Esophagus muscularis mucosa (tissue), 4 donors: ENCODE measurements at regions not wholly inside any gene's neighbourhood (a gene's known extent, or its start where the extent isn't known, plus 50 kb on each side); places are given as distances from the start of the nearest gene placed in this dataset.

Source experiments
- DNase-seq: peaks from one replicate; pipeline ENCODE4 v3.0.0-alpha.2; 2017; ENCODE audit errors: extremely low spot score
- H3K27ac ChIP-seq, 4 donors: fragments of 200-600 bp; sonication (generic); replicated peaks in 1 of 4; 1 replicate in 3 of 4; 2 replicates in 1 of 4; pipeline ENCODE4 v1.5.1; 2016 to 2019; ENCODE audit warnings: mild to moderate bottlenecking in 1 of 4
- H3K27me3 ChIP-seq, 4 donors: fragments of 200-600 bp; sonication (generic); one replicate each; pipeline versions ENCODE4 v1.5.1 to v1.6.0; 2016 to 2019
- H3K36me3 ChIP-seq, 4 donors: fragments of 200-600 bp; sonication (generic); one replicate each; pipeline ENCODE4 v1.5.1; 2016 to 2019
- H3K4me1 ChIP-seq, 4 donors: fragments of 200-600 bp; sonication (generic); one replicate each; pipeline ENCODE4 v1.5.1; 2016 to 2019
- H3K4me3 ChIP-seq, 4 donors: fragments of 200-600 bp; sonication (generic); 1 replicate in 2 of 4; 2 replicates in 2 of 4; pipeline ENCODE4 v1.5.1; 2016 to 2019; ENCODE audit warnings: mild to moderate bottlenecking in 4 of 4, moderate library complexity in 1 of 4
- H3K9me3 ChIP-seq, 4 donors: fragments of 200-600 bp; sonication (generic); 1 replicate in 3 of 4; 2 replicates in 1 of 4; pipeline ENCODE4 v1.5.1; 2016 to 2019
- CTCF ChIP-seq, 3 experiments: fragments of 200-600 bp in 2 of 3; fragments of 450-650 bp in 1 of 3; sonication (generic) in 2 of 3; IDR thresholded peaks; one replicate each; pipeline ENCODE4 v1.5.1; 2017 to 2019; ENCODE audit warnings: antibody characterized with exemption in 3 of 3, mild to moderate bottlenecking in 2 of 3, moderate library complexity in 1 of 3
- EP300 ChIP-seq: sonication (generic); formaldehyde crosslinking; IDR thresholded peaks from one replicate; pipeline ENCODE4 v1.6.1; 2017; ENCODE audit warnings: antibody characterized with exemption
- POLR2A ChIP-seq: fragments of 450-650 bp; IDR thresholded peaks from one replicate; pipeline ENCODE4 v1.6.1; 2017; ENCODE audit warnings: antibody characterized with exemption, moderate library complexity, mild to moderate bottlenecking, low read depth
- POLR2AphosphoS5 ChIP-seq, 2 donors: sonication (generic); formaldehyde crosslinking; IDR thresholded peaks; one replicate each; pipeline ENCODE4 v1.6.1; 2017; ENCODE audit warnings: antibody characterized with exemption in 2 of 2
- WGBS: methylation state at CpG from one replicate; pipeline ENCODE4 v1.1.5; 2018; 5-methylcytosine and 5-hydroxymethylcytosine counted together
- intact Hi-C: fragments of 100-400 bp; cut with DNase I; formaldehyde crosslinking; loops from one replicate; pipeline ENCODE4 v1.15.1; 2023

GRCh38 chr18:11553098-11553940, 56.1 kb upstream of the SLC35G4 start:
- intact Hi-C loops, result loop anchor here (5.0 to 10.0 kb wide), 3 partner anchors 239 to 991 kb away; no protein-coding TSS in a partner anchor
- WGBS, result 30% methylated on average over 8 of the region's 8 CpGs
- Histone ChIP-seq H3K27ac (no peak overlapping the region), H3K4me1 (no peaks in the 10 kb centered on the region), H3K4me3 (no peak overlapping the region), H3K9me3 (no peaks in the 10 kb centered on the region), H3K27me3 (peaks cover 0 to 6% (median 0%) of the 10 kb centered on the region in 4 donors), H3K36me3 (no peaks in the 10 kb centered on the region)
- peak; percentile 89 for DNase-seq
- TF ChIP-seq CTCF (IDR thresholded peaks at IDR 0.05) (peak; percentile 72 to 94 (median 81)), POLR2A (no peak)

GRCh38 chr18:11548916-11549551, 60.4 kb upstream of the SLC35G4 start:
- DNase-seq, result peak; percentile 82
- Histone ChIP-seq H3K9me3 (peaks cover 0 to 11% (median 4%) of the 10 kb centered on the region in 4 donors), H3K4me3 (no peak overlapping the region), H3K4me1 (no peaks in the 10 kb centered on the region), H3K27ac (no peak overlapping the region), H3K36me3 (no peaks in the 10 kb centered on the region), H3K27me3 (no peaks in the 10 kb centered on the region)
- TF ChIP-seq POLR2AphosphoS5 (IDR thresholded peaks at IDR 0.05), result no peak
- no peak for TF ChIP-seq POLR2A
- no peak for TF ChIP-seq CTCF (IDR thresholded peaks at IDR 0.05)
- TF ChIP-seq EP300, result no peak
- WGBS, result 59% methylated on average over 7 of the region's 7 CpGs
- intact Hi-C loops, result no loop called here

- Histone ChIP-seq H3K9me3 (peaks cover 0 to 13% (median 8%) of the 10 kb centered on the region in 4 donors), H3K27ac (no peak overlapping the region), H3K36me3 (no peaks in the 10 kb centered on the region), H3K27me3 (no peaks in the 10 kb centered on the region), H3K4me3 (no peak overlapping the region), H3K4me1 (no peaks in the 10 kb centered on the region)
- intact Hi-C loops, result no loop called here
- 78% methylated on average over 1 of the region's 1 CpG for WGBS
- no peak for TF ChIP-seq POLR2AphosphoS5 (IDR thresholded peaks at IDR 0.05)
- no peak for TF ChIP-seq CTCF (IDR thresholded peaks at IDR 0.05)
- TF ChIP-seq EP300, result no peak
- no peak for TF ChIP-seq POLR2A
- peak; percentile 66 for DNase-seq
These were observed 61.0 kb upstream of the SLC35G4 start for GRCh38 chr18:11548396-11548795.

- no peaks in the 10 kb centered on the region for H3K4me1 ChIP-seq
- TF ChIP-seq CTCF (IDR thresholded peaks at IDR 0.05) (no peak), EP300 (no peak), POLR2AphosphoS5 (IDR thresholded peaks at IDR 0.05) (no peak), POLR2A (no peak)
- peak; percentile 24 for DNase-seq
- no peak overlapping the region for H3K27ac ChIP-seq
- H3K36me3 ChIP-seq, result no peaks in the 10 kb centered on the region
- H3K9me3 ChIP-seq, result peaks cover 0 to 13% (median 8%) of the 10 kb centered on the region in 4 donors
- 86% methylated on average over 4 of the region's 4 CpGs for WGBS
- intact Hi-C loops, result no loop called here
- H3K27me3 ChIP-seq, result no peaks in the 10 kb centered on the region
- H3K4me3 ChIP-seq, result no peak overlapping the region
These were observed 65.2 kb upstream of the SLC35G4 start for GRCh38 chr18:11544060-11544633.
